Sigmoid colon (tissue), 4 donors: ENCODE measurements at regions not wholly inside any gene's neighbourhood (a gene's known extent, or its start where the extent isn't known, plus 50 kb on each side); places are given as distances from the start of the nearest gene placed in this dataset.

Source experiments
- POLR2A ChIP-seq, 2 donors: fragments of 450-650 bp; IDR thresholded peaks; one replicate each; pipeline ENCODE4 v1.6.1; 2016; ENCODE audit warnings: antibody characterized with exemption in 2 of 2, mild to moderate bottlenecking in 2 of 2, moderate library complexity in 2 of 2
- POLR2AphosphoS5 ChIP-seq, 4 donors: sonication (generic); formaldehyde crosslinking; IDR thresholded peaks; one replicate each; pipeline ENCODE4 v1.6.1; 2017; ENCODE audit warnings: antibody characterized with exemption in 4 of 4
- TF ChIP-seq, protein P1 (sequence below), 4 experiments: fragments of 450-650 bp in 3 of 4; fragments of 200-600 bp in 1 of 4; IDR thresholded peaks; one replicate each; pipeline ENCODE4 v1.5.1; 2016 to 2019; ENCODE audit warnings: antibody characterized with exemption in 4 of 4, mild to moderate bottlenecking in 3 of 4, moderate library complexity in 2 of 4

DNA sequence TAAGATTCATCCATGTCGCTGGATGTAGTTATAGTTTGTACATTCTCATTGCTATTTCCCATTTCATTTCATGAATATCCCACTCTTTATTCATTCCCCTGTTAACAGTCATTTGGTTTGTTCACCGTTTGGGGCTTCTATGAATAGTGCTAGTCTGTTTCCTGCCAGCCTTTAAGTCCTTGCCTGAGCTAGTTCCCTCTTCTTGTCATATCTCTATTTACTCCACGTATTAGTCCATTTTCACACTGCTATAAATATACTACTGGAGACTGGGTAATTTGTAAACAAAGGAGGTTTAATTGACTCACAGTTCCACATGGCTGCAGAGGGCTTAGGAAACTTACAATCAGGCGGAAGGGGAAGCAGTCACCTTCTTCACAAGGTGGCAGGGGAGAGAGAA lies 56.2 kb downstream of the PLCE1 start:
- TF ChIP-seq, protein P1, sequence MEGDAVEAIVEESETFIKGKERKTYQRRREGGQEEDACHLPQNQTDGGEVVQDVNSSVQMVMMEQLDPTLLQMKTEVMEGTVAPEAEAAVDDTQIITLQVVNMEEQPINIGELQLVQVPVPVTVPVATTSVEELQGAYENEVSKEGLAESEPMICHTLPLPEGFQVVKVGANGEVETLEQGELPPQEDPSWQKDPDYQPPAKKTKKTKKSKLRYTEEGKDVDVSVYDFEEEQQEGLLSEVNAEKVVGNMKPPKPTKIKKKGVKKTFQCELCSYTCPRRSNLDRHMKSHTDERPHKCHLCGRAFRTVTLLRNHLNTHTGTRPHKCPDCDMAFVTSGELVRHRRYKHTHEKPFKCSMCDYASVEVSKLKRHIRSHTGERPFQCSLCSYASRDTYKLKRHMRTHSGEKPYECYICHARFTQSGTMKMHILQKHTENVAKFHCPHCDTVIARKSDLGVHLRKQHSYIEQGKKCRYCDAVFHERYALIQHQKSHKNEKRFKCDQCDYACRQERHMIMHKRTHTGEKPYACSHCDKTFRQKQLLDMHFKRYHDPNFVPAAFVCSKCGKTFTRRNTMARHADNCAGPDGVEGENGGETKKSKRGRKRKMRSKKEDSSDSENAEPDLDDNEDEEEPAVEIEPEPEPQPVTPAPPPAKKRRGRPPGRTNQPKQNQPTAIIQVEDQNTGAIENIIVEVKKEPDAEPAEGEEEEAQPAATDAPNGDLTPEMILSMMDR (IDR thresholded peaks at IDR 0.05), result no peak
- TF ChIP-seq POLR2A (IDR thresholded peaks at IDR 0.05) (no peak), POLR2AphosphoS5 (IDR thresholded peaks at IDR 0.05) (no peak)
